ENCODE measurements at regions not wholly inside any gene's neighbourhood (a gene's known extent, or its start where the extent isn't known, plus 50 kb on each side); places are given as distances from the start of the nearest gene placed in this dataset.
A peak's percentile ranks its signal among the peaks of the same experiment; 100 is the strongest.

- no peak overlapping the region for H3K4me3 ChIP-seq
- H3K27me3 ChIP-seq: no peaks in the 10 kb centered on the region
- WGBS: 85% methylated on average over 2 of the region's 2 CpGs
- H3K27ac ChIP-seq: no peak overlapping the region
- DNase-seq (ENCODE audit: low spot score in 2 of 2): peak in 1 of 2 donors; percentile 13
- H3K4me1 ChIP-seq: no peaks in the 10 kb centered on the region
- no peak for TF ChIP-seq POLR2AphosphoS5 (IDR thresholded peaks at IDR 0.05)
- TF ChIP-seq POLR2A (IDR thresholded peaks at IDR 0.05): no peak
- TF ChIP-seq CTCF (IDR thresholded peaks at IDR 0.05): no peak
- TF ChIP-seq EP300 (IDR thresholded peaks at IDR 0.05): no peak
- H3K9me3 ChIP-seq: peaks cover 3% of the 10 kb centered on the region
- H3K36me3 ChIP-seq: no peaks in the 10 kb centered on the region
These were observed 207.9 kb upstream of the DIO3 start for GRCh38 chr14:101353422-101353821.

- no peaks in the 10 kb centered on the region for H3K36me3 ChIP-seq
- peak; percentile 8 to 29 for DNase-seq (ENCODE audit: low spot score in 2 of 2)
- no peak overlapping the region for H3K27ac ChIP-seq
- 91% methylated on average over 2 of the region's 2 CpGs for WGBS
- peaks cover 3% of the 10 kb centered on the region for H3K9me3 ChIP-seq
- peaks cover 6% of the 10 kb centered on the region for H3K4me1 ChIP-seq
- TF ChIP-seq POLR2A (IDR thresholded peaks at IDR 0.05) (no peak), POLR2AphosphoS5 (IDR thresholded peaks at IDR 0.05) (no peak)
- no peaks in the 10 kb centered on the region for H3K27me3 ChIP-seq
- no peak overlapping the region for H3K4me3 ChIP-seq
These were observed 206.6 kb upstream of the DIO3 start for GRCh38 chr14:101354726-101355125.

GRCh38 chr14:101355284-101355683, 206.0 kb upstream of the DIO3 start:
- 76% methylated on average over 5 of the region's 5 CpGs for WGBS
- H3K4me1 ChIP-seq: peaks cover 6% of the 10 kb centered on the region
- H3K4me3 ChIP-seq: no peak overlapping the region
- H3K27me3 ChIP-seq: no peaks in the 10 kb centered on the region
- H3K27ac ChIP-seq: no peak overlapping the region
- TF ChIP-seq POLR2AphosphoS5 (IDR thresholded peaks at IDR 0.05) (no peak), CTCF (IDR thresholded peaks at IDR 0.05) (no peak), EP300 (IDR thresholded peaks at IDR 0.05) (no peak), POLR2A (IDR thresholded peaks at IDR 0.05) (no peak)
- peaks cover 3% of the 10 kb centered on the region for H3K9me3 ChIP-seq
- H3K36me3 ChIP-seq: no peaks in the 10 kb centered on the region
- peak in 1 of 2 donors; percentile 25 for DNase-seq (ENCODE audit: low spot score in 2 of 2)

GRCh38 chr14:101357038-101357437, 204.3 kb upstream of the DIO3 start:
- Histone ChIP-seq H3K27ac (no peak overlapping the region), H3K4me1 (peaks cover 6% of the 10 kb centered on the region), H3K36me3 (no peaks in the 10 kb centered on the region), H3K4me3 (no peak overlapping the region), H3K27me3 (no peaks in the 10 kb centered on the region), H3K9me3 (peaks cover 3% of the 10 kb centered on the region)
- TF ChIP-seq CTCF (IDR thresholded peaks at IDR 0.05): no peak
- no peak for TF ChIP-seq POLR2AphosphoS5 (IDR thresholded peaks at IDR 0.05)
- TF ChIP-seq POLR2A (IDR thresholded peaks at IDR 0.05): no peak
- no peak for TF ChIP-seq EP300 (IDR thresholded peaks at IDR 0.05)
- peak in 1 of 2 donors; percentile 57 for DNase-seq (ENCODE audit: low spot score in 2 of 2)
- whole genome bisulfite sequencing: 86% methylated on average over 12 of the region's 12 CpGs

GRCh38 chr14:101357559-101358319, 203.6 kb upstream of the DIO3 start:
- WGBS: 84% methylated on average over 10 of the region's 10 CpGs
- DNase-seq (ENCODE audit: low spot score in 2 of 2): no peak
- no peak for TF ChIP-seq POLR2AphosphoS5 (IDR thresholded peaks at IDR 0.05)
- TF ChIP-seq EP300 (IDR thresholded peaks at IDR 0.05): no peak
- no peak for TF ChIP-seq POLR2A (IDR thresholded peaks at IDR 0.05)
- no peak for TF ChIP-seq CTCF (IDR thresholded peaks at IDR 0.05)

More at GRCh38 chr14:101357559-101358319, 203.6 kb upstream of the DIO3 start:
- H3K9me3 ChIP-seq: peaks cover 3% of the 10 kb centered on the region
- no peaks in the 10 kb centered on the region for H3K27me3 ChIP-seq
- H3K27ac ChIP-seq: no peak overlapping the region
- H3K4me1 ChIP-seq: peaks cover 6% of the 10 kb centered on the region
- H3K4me3 ChIP-seq: no peak overlapping the region
- no peaks in the 10 kb centered on the region for H3K36me3 ChIP-seq

All from suprapubic skin (tissue), 4 donors.